ENCODE measurements at regions not wholly inside any gene's neighbourhood (a gene's known extent, or its start where the extent isn't known, plus 50 kb on each side); places are given as distances from the start of the nearest gene placed in this dataset.
"Not testable (repeated sequence)": the region's sequence is repeated elsewhere in the genome, so short reads cannot be mapped to it uniquely, and the experiment has no call there.

- Mint-ChIP-seq H3K4me1 (ENCODE audit: low read depth) (no peaks in the 10 kb centered on the region), H3K27ac (no peak overlapping the region), H3K27me3 (ENCODE audit: low read depth) (no peaks in the 10 kb centered on the region), H3K36me3 (ENCODE audit: low read depth) (no peaks in the 10 kb centered on the region), H3K9me3 (no peaks in the 10 kb centered on the region), H3K4me3 (no peak overlapping the region)
- CTCF ChIA-PET = no interaction called here
- intact Hi-C loops (cut with micrococcal nuclease) = no loop called here
- no peak for DNase-seq
Observed at GRCh38 chr1:73197972-73198371, 915.6 kb upstream of the NEGR1 start.

GRCh38 chr1:73194965-73195364 is 912.6 kb upstream of the NEGR1 start:
- intact Hi-C loops (cut with micrococcal nuclease) = no loop called here
- DNase-seq = no peak
- CTCF ChIA-PET = no interaction called here
- Mint-ChIP-seq H3K9me3 (no peaks in the 10 kb centered on the region), H3K27me3 (ENCODE audit: low read depth) (no peaks in the 10 kb centered on the region), H3K4me1 (ENCODE audit: low read depth) (no peaks in the 10 kb centered on the region), H3K4me3 (no peak overlapping the region), H3K36me3 (ENCODE audit: low read depth) (no peaks in the 10 kb centered on the region), H3K27ac (no peak overlapping the region)

GRCh38 chr1:73183581-73183980 is 901.2 kb upstream of the NEGR1 start:
- H3K9me3 Mint-ChIP-seq; CTCF ChIA-PET; DNase-seq; H3K27me3 Mint-ChIP-seq (ENCODE audit: low read depth); H3K27ac Mint-ChIP-seq; H3K4me1 Mint-ChIP-seq (ENCODE audit: low read depth); H3K36me3 Mint-ChIP-seq (ENCODE audit: low read depth); H3K4me3 Mint-ChIP-seq; intact Hi-C loops (cut with micrococcal nuclease): not testable (repeated sequence)

- Mint-ChIP-seq H3K4me3 (no peak overlapping the region), H3K36me3 (ENCODE audit: low read depth) (no peaks in the 10 kb centered on the region), H3K9me3 (peaks cover 7% of the 10 kb centered on the region), H3K27ac (no peak overlapping the region), H3K4me1 (ENCODE audit: low read depth) (no peaks in the 10 kb centered on the region), H3K27me3 (ENCODE audit: low read depth) (no peaks in the 10 kb centered on the region)
- no peak for DNase-seq
- intact Hi-C loops (cut with micrococcal nuclease) = no loop called here
- CTCF ChIA-PET = interaction anchor here (0.6 kb wide), 1 partner anchor 133 kb away, joined by 4 read pairs; no protein-coding TSS in a partner anchor
Observed at GRCh38 chr1:73181190-73181540, 898.8 kb upstream of the NEGR1 start.

- CTCF ChIA-PET = no interaction called here
- H3K9me3 Mint-ChIP-seq = peaks cover 7% of the 10 kb centered on the region
- no peak overlapping the region for H3K27ac Mint-ChIP-seq
- H3K27me3 Mint-ChIP-seq (ENCODE audit: low read depth) = no peaks in the 10 kb centered on the region
- H3K36me3 Mint-ChIP-seq (ENCODE audit: low read depth) = no peaks in the 10 kb centered on the region
- H3K4me1 Mint-ChIP-seq (ENCODE audit: low read depth) = no peaks in the 10 kb centered on the region
- intact Hi-C loops (cut with micrococcal nuclease) = no loop called here
- H3K4me3 Mint-ChIP-seq = no peak overlapping the region
- DNase-seq = no peak
Observed at GRCh38 chr1:73180397-73181189, 898.3 kb upstream of the NEGR1 start.

- no peak overlapping the region for H3K4me3 Mint-ChIP-seq
- CTCF ChIA-PET = no interaction called here
- intact Hi-C loops (cut with micrococcal nuclease) = no loop called here
- peaks cover 3% of the 10 kb centered on the region for H3K9me3 Mint-ChIP-seq
- DNase-seq = no peak
- H3K36me3 Mint-ChIP-seq (ENCODE audit: low read depth) = no peaks in the 10 kb centered on the region
- no peaks in the 10 kb centered on the region for H3K4me1 Mint-ChIP-seq (ENCODE audit: low read depth)
- H3K27me3 Mint-ChIP-seq (ENCODE audit: low read depth) = no peaks in the 10 kb centered on the region
- H3K27ac Mint-ChIP-seq = no peak overlapping the region
Observed at GRCh38 chr1:73176902-73177301, 894.6 kb upstream of the NEGR1 start.

- DNase-seq = no peak
- intact Hi-C loops (cut with micrococcal nuclease) = no loop called here
- CTCF ChIA-PET = no interaction called here
- Mint-ChIP-seq H3K9me3 (peaks cover 4% of the 10 kb centered on the region), H3K27me3 (ENCODE audit: low read depth) (no peaks in the 10 kb centered on the region), H3K27ac (no peak overlapping the region), H3K4me3 (no peak overlapping the region), H3K4me1 (ENCODE audit: low read depth) (no peaks in the 10 kb centered on the region), H3K36me3 (ENCODE audit: low read depth) (no peaks in the 10 kb centered on the region)
Observed at GRCh38 chr1:73167009-73167657, 884.8 kb upstream of the NEGR1 start.

- DNase-seq = no peak
- intact Hi-C loops (cut with micrococcal nuclease) = no loop called here
- H3K4me1 Mint-ChIP-seq (ENCODE audit: low read depth) = no peaks in the 10 kb centered on the region
- no peak overlapping the region for H3K4me3 Mint-ChIP-seq
- H3K9me3 Mint-ChIP-seq = peaks cover 4% of the 10 kb centered on the region
- no peaks in the 10 kb centered on the region for H3K36me3 Mint-ChIP-seq (ENCODE audit: low read depth)
- H3K27ac Mint-ChIP-seq = no peak overlapping the region
- CTCF ChIA-PET = no interaction called here
- no peaks in the 10 kb centered on the region for H3K27me3 Mint-ChIP-seq (ENCODE audit: low read depth)
Observed at GRCh38 chr1:73162564-73162963, 880.2 kb upstream of the NEGR1 start.

GRCh38 chr1:73161418-73161817 is 879.1 kb upstream of the NEGR1 start:
- Mint-ChIP-seq H3K4me1 (ENCODE audit: low read depth) (no peaks in the 10 kb centered on the region), H3K36me3 (ENCODE audit: low read depth) (no peaks in the 10 kb centered on the region), H3K9me3 (no peaks in the 10 kb centered on the region), H3K27me3 (ENCODE audit: low read depth) (no peaks in the 10 kb centered on the region), H3K27ac (no peak overlapping the region), H3K4me3 (no peak overlapping the region)
- DNase-seq = no peak
- intact Hi-C loops (cut with micrococcal nuclease) = no loop called here
- CTCF ChIA-PET = no interaction called here

- H3K27ac Mint-ChIP-seq = no peak overlapping the region
- no peak for DNase-seq
- intact Hi-C loops (cut with micrococcal nuclease) = no loop called here
- H3K4me3 Mint-ChIP-seq = no peak overlapping the region
- H3K4me1 Mint-ChIP-seq (ENCODE audit: low read depth) = no peaks in the 10 kb centered on the region
- no peaks in the 10 kb centered on the region for H3K9me3 Mint-ChIP-seq
- CTCF ChIA-PET = no interaction called here
- no peaks in the 10 kb centered on the region for H3K27me3 Mint-ChIP-seq (ENCODE audit: low read depth)
- no peaks in the 10 kb centered on the region for H3K36me3 Mint-ChIP-seq (ENCODE audit: low read depth)
Observed at GRCh38 chr1:73160759-73161158, 878.4 kb upstream of the NEGR1 start.

- intact Hi-C loops (cut with micrococcal nuclease) = no loop called here
- Mint-ChIP-seq H3K27ac (no peak overlapping the region), H3K27me3 (ENCODE audit: low read depth) (no peaks in the 10 kb centered on the region), H3K9me3 (peaks cover 9% of the 10 kb centered on the region), H3K36me3 (ENCODE audit: low read depth) (no peaks in the 10 kb centered on the region), H3K4me1 (ENCODE audit: low read depth) (no peaks in the 10 kb centered on the region), H3K4me3 (no peak overlapping the region)
- CTCF ChIA-PET = no interaction called here
- no peak for DNase-seq
Observed at GRCh38 chr1:73144311-73144710, 862.0 kb upstream of the NEGR1 start.

GRCh38 chr1:73136975-73137374 is 854.6 kb upstream of the NEGR1 start:
- intact Hi-C loops (cut with micrococcal nuclease) = no loop called here
- no peak overlapping the region for H3K4me3 Mint-ChIP-seq
- CTCF ChIA-PET = no interaction called here
- no peak overlapping the region for H3K27ac Mint-ChIP-seq
- H3K4me1 Mint-ChIP-seq (ENCODE audit: low read depth) = no peaks in the 10 kb centered on the region
- peaks cover 13% of the 10 kb centered on the region for H3K9me3 Mint-ChIP-seq
- no peaks in the 10 kb centered on the region for H3K36me3 Mint-ChIP-seq (ENCODE audit: low read depth)
- no peak for DNase-seq
- H3K27me3 Mint-ChIP-seq (ENCODE audit: low read depth) = no peaks in the 10 kb centered on the region

GRCh38 chr1:73106931-73107330 is 824.6 kb upstream of the NEGR1 start:
- intact Hi-C loops (cut with micrococcal nuclease) = no loop called here
- Mint-ChIP-seq H3K36me3 (ENCODE audit: low read depth) (no peaks in the 10 kb centered on the region), H3K9me3 (peaks cover 10% of the 10 kb centered on the region), H3K27me3 (ENCODE audit: low read depth) (no peaks in the 10 kb centered on the region), H3K27ac (no peak overlapping the region), H3K4me1 (ENCODE audit: low read depth) (no peaks in the 10 kb centered on the region), H3K4me3 (no peak overlapping the region)
- CTCF ChIA-PET = no interaction called here
- no peak for DNase-seq

Measured in activated naive CD4-positive, alpha-beta T cell treated with anti-CD3 and anti-CD28 coated beads for 36 hours (primary cell).